HG03432 (cell line): ENCODE measurements at regions not wholly inside any gene's neighbourhood (a gene's known extent, or its start where the extent isn't known, plus 50 kb on each side); places are given as distances from the start of the nearest gene placed in this dataset.
"Not testable (repeated sequence)": the region's sequence is repeated elsewhere in the genome, so short reads cannot be mapped to it uniquely, and the experiment has no call there.

Experiments used
- ATAC-seq: cut with Tn5 transposase; IDR thresholded peaks from one replicate; pipeline ENCODE4 v1.9.1; 2021; ENCODE audit warnings: mild to moderate bottlenecking, moderate library complexity; ENCODE audit not compliant: unreplicated experiment

DNA sequence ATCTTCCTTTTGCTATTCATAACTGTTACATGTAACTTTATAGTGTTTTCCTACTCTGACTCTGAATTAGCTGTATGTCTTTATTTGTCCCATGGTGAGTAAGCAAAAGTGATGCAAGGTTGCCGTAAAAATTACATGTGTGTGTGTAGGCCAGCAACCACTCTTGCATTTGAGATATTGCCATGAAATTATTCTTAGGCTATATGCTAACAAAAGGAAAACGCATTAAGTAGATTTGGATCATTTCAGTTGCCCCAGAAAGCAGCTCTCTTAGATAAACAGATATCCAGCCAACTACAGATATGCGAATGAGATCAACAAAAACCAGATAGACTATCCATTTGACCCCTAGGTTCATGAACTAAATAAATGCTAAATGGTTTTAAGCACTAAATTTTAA, 73.6 kb downstream of the CYLC2 start:
- ATAC-seq, result no peak

DNA sequence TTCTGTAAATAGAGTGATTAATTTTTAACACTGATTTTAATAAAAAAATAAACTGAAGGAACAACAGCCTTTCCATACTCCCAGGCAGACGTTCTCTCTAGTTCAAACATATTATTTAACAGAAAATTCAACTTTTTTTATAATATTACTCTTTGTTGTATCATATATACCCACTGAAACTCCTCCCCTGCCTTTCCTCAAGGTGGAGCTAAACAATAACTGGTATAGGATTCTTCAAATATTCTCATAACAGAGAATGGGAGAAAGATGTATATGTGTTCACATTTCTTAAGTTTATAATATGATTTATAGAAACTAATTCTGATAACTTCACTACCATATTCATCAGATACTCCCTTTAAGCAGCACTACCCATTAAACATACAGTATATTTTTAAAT, 83.4 kb downstream of the CYLC2 start:
- ATAC-seq, result no peak

DNA sequence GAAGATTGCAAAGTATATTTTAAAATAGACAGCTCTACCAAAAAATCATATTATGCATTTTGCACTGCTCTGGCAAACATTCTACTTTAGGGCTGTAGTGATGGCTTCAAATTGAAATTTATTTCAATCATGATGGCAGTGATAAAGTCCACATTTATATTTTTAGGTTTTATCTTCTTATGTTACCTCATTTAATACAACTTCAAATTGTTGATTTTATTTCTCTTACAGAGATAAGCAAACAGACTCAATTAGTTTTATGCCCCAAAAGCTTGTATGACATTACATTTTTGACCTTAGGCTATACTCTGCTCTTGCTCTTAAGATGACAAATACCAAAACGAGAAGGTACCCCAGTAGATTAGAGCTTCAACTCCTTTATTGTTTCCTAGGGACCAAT, 87.4 kb downstream of the CYLC2 start:
- no peak for ATAC-seq

DNA sequence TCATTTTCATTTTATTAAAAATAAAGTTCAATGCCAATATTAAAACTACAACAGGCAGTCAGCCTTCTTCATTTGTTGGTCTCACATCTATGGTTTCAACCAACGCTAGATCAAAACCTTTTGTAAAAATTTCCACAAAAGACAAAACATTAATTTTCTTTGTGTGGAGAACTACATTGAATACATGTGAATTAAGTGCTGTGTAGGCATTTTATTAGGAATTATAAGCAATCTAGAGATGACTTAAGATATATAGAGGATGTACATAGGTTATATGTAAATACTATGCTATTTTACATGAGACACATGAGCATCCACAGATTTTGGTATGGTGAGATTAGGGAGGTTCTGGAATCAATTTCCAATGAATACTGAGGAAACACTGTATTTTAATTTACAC, 94.2 kb downstream of the CYLC2 start:
- ATAC-seq, result no peak

DNA sequence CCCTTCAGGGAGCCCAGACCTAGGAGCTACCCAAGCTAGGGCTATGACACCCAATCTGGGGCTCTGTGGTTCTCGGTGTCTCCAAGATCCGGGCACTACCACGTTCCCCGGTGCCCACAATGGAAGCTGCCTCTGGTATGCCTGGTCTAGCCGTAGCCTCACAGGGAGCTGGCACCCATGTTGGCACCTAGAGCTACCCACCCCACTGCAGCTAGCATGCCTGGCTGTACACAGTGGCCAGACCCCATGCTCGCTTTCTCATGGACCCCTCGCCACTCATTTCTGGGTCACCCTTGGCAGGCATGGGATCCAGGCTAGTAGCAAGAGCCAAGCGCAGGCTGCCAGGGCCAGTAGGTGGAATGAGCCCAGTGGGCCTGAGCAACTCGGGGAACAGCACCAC, 109.0 kb downstream of the CYLC2 start:
- no peak for ATAC-seq

DNA sequence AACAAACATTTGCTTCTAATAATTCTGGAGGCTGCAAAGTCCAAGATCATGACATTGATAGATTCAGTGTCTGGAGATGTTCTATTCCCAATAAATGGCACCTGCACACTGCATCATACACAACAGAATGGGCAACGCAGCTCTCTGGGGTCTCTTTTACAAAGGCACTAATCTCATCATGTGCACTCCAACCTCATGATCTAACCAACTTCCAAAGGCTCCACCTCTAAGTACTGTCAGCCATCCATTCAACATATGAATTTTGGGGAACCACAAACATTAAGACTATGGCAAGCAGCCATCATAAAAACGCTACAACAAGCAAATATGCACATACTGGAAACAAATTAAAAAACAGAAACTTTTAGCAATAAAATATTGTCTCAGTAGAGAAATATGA, 121.1 kb downstream of the CYLC2 start:
- no peak for ATAC-seq

DNA sequence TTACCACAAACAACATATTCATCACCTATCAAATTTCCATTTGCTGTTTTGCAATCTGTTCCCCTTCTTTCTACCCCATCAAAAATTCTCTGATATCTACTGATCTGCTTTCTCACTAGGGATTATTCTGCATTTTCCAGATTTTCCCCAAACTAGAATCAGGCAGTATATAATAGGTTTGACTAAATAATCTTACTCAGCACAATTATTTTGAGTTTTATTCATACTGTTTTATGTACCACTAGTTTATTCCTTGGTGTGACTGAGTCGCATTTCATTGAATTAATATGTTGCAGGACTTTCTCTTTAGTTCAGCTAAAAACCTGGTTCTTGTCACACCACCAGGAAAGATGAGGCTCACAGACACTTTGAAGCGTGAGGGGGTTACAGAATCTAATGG, 131.4 kb downstream of the CYLC2 start:
- ATAC-seq, result no peak

DNA sequence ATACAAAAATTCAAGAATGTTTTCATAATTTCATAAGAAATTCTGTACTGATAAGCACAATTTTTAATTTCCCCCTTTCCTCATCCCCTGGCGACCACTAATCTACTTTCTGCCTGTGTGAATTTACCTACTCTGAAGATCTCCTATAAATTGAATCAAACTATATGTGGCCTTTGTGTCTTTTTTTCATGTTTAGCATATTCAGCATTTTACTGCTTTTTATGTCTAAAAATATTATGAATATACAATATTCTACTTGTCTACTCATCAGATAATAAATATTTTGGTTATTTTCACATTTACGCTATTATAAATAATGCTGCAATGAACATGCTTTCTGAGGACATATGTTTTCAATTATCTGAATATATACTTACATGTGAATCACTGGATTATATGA, 144.8 kb downstream of the CYLC2 start:
- ATAC-seq, result no peak

DNA sequence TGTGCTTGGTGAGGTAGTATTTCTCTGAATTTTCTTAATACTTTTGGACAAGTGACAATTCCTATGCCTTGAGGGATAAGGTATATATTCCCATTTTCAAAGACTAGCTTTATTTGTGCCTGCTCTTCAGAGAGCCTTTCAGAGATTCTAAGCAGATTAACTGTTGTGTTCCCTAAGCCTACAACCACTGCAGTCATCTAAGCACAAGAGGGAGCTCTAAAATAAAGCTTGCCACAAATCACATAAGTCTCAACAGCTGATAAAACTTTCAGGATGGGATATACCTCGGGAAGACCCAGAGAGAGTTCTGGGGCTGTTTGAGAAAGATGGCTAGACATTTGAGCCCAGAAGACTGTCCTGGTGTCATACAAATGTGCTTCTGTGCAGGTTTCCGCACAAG, 157.3 kb downstream of the CYLC2 start:
- no peak for ATAC-seq

DNA sequence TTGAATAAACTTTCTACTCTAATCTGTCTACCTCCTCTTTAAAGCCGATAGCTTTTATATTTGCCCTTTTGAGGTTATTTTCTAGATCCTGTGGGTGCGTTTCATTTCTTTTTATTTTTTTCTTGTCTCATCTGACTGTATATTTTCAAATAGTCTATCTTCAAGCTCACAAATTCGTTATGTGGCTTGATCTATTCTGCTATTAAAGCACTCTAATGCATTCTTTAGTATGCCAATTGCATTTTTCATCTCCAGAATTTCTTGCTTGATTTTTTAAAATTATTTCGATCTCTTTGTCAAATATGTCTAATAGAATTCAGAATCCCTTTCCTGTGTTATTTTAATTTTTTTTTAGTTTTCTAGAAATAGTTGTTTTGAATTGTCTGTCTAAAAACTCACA, 172.4 kb downstream of the CYLC2 start:
- ATAC-seq, result no peak

DNA sequence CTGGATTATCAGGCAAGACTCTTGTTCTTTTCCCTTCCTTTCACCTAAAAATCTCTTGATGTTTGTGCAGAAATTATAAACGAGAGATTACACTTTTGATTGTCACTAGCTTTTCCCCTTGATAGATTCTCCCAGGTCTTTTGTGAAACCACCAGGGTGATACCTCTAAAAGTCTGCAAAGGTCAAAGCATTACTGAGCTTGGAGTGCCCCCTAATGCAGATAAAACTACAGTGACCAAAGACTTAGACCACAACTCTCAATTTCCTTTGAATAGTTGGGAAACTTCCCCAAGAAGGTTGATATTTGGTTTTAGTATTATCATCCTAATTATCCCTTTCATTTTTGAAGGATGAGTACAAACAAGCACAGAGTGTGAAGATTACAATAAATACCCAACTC, 173.1 kb downstream of the CYLC2 start:
- ATAC-seq, result no peak

DNA sequence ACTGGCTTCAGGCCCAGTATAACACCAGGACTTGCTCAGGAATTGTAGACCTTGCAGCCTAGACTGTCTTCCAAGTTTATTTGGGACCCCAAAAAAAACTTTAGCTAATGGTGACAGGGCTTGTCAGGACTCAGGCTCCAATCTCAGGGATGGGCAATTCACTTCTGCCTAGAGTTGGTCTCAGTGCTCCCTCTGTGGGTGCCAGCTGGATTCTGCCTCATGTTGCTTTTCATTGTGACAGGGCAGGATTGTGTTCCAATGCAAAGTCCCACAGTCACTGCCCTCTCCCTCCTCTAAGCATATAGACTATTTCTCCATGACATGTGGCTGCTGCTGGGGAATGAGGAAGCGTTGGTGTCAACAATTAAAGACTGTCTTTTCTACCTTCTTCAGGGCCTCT, 174.7 kb downstream of the CYLC2 start:
- ATAC-seq, result no peak

DNA sequence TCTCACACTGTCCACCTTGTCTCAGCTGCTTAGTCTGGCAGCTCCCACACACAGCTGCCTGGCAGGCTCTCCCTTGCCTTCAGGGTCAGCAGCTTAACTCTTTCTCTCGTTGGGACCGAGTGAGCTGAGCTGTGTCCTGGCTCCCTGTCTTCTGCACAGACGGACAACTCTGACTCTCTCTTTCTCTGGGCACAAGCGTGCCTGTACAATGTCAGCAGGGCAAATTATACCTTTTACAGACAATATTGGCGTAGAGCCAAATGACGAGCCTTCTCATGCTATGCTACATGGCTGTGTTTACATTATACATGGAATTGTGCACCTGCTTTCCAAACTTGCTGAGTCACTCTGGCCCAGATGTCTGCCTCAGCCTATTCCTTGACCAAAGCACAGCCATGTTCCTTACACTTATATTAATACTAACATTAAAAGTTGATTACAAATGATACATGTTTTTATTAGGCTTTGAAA, 188.6 kb downstream of the CYLC2 start:
- no peak for ATAC-seq

DNA sequence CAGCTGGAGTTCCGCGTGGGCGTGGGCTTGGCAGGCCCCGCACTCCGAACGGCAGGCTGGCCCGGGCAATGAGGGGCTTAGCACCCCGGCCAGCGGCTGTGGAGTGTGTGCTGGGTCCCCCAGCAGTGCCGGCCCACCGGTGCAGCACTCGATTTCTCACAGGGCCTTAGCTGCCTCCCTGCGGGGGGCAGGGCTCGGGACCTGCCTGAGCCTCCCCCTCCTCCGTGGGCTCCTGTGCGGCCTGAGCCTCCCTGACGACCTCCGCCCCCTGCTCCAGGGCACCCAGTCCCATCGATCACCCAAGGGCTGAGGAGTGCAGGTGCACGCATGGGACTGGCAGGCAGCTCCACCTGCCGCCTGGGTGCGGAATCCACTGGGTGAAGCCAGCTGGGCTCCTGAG, 191.8 kb downstream of the CYLC2 start:
- ATAC-seq, result no peak

DNA sequence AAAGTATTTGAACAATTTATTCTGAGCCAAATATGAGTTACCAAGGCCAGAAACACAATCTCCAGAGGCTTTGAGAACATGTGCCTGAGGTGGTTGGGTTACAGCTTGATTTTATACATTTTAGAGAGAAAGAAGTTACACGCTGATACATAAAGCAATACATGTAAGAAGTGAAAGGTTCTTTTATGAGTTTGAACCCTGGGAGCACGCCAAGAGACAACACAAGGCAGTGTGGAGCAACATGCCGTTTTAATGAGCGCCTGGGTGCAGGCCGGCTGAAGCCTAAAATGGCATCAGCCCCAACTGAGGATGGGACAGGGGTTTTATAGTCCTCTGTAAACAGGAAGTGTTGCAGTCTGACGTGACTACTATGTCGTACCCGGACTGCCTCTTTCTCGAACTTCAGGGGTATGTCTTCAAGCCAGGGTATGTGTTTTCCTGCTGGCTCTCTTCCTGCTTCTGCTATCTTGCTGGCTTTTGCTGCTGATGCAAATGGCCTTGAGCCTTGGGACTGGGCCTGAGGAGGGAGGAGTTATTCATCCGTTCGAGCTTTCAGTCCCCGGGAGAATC, 193.7 kb downstream of the CYLC2 start:
- no peak for ATAC-seq

DNA sequence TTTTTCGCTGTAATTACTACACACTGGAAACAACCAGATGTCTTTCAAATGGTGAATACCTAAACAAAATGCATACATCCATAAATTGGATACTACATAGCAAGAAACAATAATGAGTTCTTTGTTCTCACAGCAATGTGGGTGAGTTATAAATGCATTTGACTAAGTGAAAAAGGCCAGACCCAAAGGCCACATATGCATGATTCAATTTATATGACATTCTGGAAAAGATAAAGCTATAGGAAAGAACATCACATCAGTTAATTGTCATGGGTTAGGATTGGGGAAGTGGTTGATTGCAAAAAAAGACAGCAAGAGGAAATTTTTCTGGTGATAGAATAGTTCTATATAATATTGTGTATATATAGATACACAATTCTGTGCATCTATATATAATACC, 198.9 kb downstream of the CYLC2 start:
- no peak for ATAC-seq

DNA sequence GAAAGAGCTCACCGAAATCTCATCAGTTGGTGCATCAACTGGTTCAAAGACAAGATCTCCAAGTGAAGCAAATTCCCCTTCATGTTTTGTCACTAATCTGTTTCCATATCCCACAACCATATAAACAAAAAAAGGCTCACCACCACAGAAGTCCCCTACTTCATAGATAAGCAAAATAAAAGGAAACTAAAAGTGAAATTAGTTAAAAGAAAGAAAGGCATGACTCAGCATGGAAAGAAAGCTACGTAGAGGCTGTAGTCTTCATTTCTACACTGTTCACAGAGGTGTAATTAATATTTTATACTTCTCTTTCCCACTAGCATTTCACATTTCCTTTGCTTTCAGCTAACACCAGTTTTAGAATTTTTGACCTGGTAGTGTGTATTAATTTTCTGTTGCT, 208.0 kb downstream of the CYLC2 start:
- ATAC-seq, result no peak

DNA sequence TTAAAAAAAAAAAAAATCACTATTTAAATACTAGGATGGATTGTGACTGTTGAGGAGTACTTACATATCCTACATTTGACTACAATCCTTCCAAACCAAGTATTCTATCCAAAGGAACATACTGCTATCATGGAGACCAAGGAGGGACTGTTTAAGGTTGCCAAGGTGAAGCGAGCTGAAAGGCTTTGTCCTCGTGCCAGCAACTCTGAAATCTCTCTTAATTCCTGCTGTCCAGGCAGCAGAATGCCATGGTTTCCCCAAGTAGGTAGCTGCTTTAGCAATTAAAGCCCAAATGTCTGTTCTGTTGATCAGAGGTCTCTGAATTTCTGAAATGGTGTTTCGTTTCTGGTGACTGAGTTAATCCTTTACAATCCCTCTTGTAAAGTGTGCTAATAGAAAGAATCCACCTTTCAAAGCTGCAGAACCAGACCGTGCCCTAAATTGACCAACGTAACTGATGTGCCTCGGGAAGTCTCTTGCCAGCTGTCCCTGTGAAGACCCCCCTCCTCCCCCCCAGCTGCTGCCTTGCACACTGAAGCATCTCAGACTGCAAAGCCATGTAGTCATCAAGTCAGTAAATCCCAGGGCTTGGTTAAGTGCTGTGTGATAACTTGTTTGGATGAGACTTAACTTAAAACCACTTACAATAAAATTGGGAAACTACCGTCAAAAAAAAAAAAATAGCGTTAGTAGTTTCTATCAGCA, 210.9 kb downstream of the CYLC2 start:
- ATAC-seq, result not testable (repeated sequence)

DNA sequence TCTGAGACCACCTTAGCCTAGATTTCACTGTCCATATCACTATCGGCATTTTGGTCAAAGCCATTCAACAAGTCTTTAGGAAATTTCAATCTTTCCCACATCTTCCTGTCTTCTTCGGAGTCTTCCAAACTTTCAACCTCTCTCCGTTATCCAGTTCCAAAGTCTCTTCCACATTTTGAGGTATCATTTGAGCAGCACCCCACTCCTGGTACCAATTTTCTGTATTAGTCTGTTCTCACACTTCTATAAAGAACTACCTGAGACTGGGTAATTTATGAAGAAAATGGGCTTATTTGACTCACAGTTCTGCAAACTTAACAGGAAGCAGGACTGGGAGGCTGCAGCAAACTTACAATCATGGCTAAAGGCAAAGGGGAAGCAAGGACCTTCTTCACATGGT, 215.5 kb downstream of the CYLC2 start:
- ATAC-seq, result no peak

DNA sequence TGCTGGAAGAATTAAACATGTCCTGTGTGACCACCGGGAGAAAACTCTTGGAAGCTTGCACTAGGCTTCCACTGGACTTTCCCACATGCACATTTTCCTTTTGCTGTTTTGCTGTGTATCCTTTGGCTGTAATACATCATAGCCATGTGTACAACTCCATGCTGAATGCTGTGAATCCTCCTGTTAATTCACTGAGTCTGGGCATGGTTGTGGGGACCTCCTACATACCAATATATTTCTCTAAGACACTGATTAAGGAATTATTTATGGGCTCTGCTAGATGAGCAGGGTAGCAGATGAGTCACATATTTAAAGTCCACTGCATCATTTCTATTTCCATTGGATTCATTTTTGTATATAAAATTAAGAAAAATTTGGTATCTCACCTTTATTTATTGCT, 220.1 kb downstream of the CYLC2 start:
- no peak for ATAC-seq

DNA sequence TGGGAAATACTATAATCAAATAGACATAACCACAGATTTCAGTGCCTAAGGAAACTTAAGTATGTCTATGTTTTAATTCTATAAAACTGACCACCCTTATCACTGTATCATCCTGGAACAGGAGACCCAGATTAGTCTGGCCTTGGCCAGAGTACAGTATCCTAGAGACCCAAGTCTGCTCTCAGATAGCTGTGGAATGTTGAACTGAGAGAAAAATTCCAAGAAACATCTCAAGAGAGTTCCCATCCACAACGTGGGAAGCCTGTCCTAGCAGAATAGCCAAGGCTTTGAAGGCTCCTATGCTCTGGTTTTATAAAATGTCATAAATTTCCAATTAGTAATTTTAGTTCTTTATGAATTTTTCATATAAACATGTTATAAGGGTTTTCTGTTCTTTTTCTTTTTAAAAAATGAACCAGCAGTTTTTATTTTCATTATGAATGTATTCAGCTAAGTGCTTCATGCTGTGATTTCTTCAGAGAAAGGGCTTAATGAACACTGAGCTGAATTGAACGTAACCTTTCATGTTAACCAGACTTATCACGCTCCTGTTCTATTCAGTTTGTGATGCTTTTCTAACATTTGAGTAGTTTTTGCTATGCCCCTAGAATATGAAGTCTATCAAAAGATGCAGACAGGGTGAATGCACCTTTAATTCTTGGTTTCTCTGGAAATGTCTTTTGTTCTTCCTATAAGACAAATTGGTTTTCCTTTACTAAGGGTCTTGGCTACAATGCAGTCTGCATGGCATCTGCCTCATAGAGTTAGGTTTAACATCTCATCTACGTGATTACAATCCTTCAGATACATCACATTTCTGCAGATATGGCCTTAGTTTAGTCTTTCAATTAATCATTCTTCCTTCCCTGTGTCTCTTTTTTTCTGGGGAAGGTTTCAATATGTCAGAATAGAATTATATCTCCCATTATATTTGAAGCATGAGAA, 230.8 kb downstream of the CYLC2 start:
- no peak for ATAC-seq

DNA sequence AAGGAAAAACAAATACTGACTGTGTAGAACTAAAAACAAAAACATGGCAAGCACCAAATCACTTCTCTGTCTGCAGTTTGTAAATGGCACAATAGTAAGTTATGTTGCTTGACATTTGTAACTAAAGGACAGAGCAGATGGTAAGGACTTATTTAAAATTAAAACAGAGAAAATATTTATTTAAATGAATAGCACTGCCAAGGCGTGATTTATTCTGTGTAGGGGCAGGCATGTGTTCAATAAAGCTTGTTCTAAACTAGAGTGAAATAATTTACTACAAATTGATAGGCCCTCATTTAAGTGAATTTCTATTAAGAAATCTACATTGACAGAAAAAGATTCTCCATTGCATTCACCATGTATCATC, 231.5 kb downstream of the CYLC2 start:
- no peak for ATAC-seq
